Activated naive CD4-positive, alpha-beta T cell (primary cell): ENCODE measurements at regions not wholly inside any gene's neighbourhood (a gene's known extent, or its start where the extent isn't known, plus 50 kb on each side); places are given as distances from the start of the nearest gene placed in this dataset.
"Not testable (repeated sequence)": the region's sequence is repeated elsewhere in the genome, so short reads cannot be mapped to it uniquely, and the experiment has no call there.

Experiments
- DNase-seq, 4 experiments: peaks; one replicate each; lab custom pipeline; 2025; lab: John Stamatoyannopoulos, UW

DNA sequence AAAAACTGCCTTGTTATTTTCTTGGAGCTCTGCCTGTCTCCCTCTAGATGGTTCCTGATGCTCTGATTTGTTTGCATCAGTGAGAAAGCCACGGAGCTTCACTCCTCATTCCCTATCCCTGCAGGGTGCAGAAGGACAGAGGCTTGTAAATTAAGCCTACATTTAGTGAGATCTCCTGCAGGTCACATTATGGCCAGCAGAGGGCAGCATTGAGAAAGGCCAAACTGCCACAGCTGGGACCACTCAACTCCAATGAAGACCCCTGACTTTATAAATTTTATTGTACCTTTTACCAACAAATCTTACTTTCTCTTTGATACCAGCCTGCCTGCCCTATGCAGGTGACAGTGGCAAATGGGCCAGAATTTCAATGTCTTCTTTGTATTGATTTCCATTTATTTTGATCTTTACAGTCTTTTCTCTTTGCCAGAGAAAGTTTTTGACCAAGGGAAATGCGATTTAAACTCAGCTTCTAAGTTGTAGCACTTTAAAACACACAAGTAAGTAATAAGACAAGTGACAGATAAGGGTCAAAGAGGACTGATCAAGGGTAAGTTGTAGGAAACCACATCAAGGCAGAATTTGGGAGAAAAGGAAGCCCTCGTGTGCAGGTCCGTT, 1029.1 kb upstream of the KLHL29 start:
- DNase-seq = peak in 1 of 4 experiments; percentile 5

DNA sequence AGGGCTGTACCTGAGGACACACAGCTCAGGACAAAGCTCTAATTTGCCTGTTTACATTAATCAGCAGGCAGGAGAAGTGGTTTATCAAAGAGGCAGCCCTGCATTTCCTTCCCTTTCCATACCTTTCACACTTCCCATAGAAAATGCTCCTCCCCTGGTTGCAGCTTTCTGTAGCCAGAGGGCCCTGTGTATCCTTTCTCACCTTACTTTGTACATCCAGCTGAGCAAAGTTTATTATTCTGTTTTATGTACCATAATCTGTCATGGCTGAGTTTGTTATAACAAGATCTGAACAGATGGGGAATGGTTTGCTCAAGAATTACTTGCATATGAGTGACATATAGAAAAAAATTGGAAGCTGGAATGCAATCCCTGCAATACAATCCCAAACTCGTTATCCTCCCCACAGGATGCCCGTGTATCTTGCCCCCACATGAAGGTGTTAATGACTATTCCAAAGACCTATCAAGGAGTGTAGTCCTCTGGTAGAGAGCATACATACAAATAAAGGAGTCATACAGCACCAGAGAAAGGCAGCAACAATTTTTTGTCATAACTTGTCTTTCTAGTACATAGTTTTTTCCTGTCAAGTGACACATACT, 1025.8 kb upstream of the KLHL29 start:
- no peak for DNase-seq

DNA sequence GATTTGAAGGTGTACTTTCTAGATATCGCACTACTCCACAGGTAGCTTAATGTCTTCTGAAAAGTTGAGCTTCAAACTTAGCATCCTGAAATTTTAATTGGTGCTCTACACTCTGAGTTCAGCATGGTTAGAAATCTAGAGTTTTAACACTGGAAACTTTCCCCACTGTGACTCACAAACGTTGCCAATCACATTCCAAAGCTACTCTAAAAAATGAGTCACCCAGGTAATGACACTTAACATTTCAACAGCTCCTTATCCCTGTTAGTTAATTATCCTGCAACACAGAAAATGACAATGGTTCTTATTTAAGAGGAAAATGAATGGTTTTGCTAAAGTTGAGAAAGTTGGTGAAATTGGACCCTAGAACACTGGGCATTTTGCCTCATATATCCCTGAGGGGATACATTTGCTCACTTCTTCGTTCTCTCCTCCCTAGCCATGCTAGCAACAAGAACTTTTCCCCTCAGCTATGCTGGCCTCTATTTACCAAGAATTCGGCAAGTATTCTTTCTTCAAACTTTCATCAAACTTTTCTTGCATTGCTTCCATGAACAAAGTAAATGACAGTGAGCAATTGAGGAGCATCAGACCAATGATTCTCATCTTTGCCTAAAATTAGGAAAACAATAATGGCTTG, 1024.1 kb upstream of the KLHL29 start:
- DNase-seq = no peak

DNA sequence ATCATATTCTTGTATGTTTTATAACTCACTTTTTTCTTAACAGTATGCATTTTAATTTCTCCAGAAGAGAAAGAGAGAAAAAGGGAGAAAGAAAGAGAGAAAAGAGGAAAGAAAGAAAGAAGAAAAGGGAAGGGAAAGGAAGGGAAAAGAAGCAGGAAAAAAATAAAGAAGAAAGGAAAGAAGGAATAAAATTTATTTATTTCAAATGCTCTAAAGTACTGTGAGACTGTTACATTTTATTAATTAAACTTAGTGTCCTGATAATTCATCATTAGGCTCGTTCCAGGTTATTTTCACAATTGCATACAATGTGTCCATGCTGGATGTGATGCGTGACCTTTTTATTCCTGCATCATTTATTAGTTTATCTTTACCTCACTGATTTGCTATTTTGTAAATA, 1023.4 kb upstream of the KLHL29 start:
- DNase-seq = no peak

DNA sequence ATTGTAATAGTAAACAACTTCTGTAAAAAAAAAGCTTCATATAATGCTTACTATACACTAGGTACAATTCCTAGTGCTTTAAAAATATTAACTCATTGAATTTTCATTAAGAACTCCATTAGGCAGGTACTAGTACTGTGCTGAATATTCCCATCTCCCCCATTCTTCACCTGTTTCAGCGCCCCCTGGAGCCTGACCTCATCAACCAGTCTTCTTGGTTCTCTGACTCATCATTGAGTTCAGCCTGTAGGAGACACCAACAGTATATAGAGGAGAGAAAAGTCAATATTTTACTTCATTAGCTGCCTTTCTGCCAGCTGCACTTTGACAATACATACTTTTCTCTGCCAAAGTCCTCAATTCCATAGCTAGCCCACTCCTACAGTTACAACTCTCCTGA, 1009.9 kb upstream of the KLHL29 start:
- DNase-seq = no peak

DNA sequence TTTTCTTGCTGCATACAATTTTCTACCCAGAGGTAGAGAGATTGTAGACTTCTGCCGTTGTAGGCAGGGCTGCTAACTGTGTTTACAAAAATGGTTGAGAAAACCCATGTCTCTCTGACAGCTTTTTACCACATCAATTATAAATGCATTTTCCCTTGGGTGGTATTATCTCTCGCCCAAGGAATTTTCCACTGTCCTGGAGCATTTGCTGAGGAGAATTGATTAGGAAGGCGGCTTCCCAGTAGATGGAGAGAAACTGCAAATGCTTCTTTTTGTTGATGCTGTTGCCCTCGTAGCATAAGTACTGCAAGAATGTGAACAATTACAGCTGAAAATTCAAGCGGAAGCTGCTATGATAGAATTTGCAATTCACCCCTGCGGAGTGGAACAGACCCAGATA, 1007.7 kb upstream of the KLHL29 start:
- no peak for DNase-seq

DNA sequence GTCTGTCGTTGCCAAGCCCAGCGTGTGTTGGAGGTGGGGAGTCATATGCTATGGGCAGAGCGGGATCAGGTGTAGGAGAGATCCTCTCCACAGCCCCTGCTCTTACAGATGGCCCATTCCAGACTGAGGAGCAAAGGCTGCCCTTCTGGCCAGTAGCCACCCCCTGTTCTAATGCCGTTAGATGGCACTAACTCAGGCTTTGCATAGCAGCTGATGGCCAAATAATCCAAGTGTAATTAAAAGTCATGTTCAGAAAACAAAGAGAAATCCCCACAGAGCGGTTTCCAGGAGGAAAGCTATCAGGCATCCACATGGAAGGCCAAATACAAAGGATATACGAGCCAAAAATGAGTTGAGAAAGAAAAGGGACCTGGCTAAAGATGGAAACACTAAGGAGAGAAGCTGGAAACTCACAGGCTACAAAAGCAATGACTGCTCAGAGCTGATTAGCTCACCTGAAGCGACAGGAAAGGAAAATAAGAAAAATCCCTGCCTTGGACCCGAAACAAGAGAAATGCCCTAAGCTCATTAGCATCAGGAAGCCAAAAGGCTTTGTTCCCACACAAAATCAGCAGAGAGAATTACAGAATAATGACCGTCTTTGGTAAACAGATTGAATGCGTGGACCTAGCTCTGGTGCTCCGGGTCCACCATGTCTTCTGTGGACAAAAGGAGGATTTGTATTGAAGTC, 1002.4 kb upstream of the KLHL29 start:
- DNase-seq = no peak

DNA sequence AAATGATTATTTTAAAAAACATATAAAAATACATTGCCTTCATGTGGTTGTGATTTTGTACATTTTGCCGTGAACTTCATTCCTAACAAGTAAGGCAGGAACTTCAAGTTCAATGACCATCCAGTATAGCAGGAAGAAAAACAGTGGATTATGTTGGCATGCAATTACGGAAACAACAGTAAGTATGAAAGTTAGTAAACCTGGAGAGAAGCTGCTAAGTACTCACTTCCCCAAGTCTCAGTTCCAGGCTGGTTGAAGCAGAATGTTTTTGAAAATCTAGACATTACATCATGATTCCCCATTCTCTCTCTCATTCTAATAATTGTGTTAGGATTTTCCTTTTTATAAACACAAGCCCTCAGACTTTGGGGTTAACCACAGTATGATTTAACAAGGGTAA, 987.1 kb upstream of the KLHL29 start:
- DNase-seq = no peak

DNA sequence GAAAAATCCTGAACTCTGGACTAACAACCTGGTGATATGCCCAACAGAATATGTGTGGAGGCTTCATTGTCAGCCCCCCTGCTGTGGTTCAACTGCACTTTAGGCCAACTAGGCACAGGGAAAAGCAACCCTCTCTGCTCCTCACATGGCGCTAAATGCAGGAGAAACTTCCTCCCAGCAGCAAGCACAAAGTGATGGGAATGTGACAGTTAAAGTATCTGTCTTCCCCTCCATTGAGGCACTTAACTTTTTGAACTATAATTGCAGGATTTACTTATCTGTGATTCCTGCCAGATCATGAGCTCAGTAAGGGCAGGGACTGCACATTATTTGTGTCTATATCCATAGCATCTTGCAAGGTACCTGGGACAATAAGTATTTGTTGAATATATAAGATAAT, 981.2 kb upstream of the KLHL29 start:
- DNase-seq = no peak

DNA sequence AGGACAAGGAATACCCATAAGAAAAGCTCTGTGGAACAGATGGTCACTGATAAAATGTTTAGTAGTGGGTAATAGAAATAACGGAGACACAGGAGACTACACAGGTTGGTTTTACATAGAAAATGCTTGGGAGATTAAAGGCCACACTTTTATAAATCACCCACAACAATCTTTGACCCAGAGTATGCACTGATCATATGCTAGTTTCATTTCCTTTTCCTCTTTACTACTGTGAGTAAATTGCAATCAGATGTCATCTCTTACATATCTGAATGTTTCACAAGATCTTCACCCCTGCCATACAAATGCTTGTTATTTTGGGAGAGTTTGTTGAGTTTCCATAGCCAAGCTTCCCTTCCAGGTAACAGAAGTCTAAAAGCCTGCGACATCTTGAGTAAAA, 978.4 kb upstream of the KLHL29 start:
- no peak for DNase-seq

DNA sequence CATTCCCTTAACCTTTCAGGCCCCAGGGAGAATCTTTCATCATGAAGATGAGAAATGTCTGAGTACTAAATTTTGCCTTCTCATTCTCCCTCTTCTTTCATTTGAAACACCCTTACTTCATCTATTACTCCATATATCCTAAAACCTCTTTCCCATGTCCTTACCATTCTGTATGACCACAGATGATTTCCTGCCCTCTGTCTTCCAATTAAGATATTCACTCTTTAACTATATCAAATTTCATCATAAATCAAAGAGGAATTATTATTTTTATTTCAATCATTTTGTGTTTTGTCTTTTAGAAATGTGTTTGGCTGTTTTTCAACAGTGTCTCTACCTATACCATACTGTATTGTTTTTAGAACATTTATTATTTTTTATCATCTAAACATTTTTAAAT, 964.9 kb upstream of the KLHL29 start:
- no peak for DNase-seq

DNA sequence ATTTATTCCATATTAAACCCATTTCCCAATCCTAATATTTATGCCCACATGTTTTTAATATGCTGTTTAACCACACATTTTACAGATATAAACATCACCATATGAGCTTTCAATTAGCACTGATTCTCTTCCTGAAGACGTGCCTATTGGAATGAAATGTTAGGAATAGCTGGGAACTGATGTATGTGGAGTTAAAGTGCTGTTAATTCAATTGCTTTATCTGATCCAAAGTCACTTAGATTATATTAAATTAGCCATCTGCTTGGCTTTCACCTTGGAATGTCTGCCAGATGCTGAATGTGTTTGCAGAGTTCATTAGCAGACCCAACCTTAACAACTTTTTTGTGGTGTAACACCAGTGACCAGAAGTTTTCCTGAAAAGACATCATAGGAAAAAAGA, 942.9 kb upstream of the KLHL29 start:
- DNase-seq = no peak

DNA sequence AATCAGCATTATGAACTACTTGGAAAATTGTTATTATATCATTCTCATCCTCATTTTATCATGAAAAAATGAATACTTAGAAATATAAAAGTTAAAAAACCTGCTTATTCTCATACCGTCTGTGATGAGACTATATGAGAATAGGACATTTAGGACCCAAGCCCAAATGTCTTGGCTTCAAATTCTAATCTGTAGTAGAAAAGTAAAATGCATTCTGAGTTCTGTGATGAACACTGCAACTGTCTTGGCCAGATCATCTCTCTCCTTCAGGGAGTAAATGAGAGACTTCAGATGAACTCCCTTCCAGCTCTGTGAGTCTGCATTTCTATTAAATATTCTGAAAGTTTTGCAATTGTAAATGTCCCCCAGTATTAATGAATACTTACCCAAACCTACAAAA, 940.7 kb upstream of the KLHL29 start:
- DNase-seq = no peak

DNA sequence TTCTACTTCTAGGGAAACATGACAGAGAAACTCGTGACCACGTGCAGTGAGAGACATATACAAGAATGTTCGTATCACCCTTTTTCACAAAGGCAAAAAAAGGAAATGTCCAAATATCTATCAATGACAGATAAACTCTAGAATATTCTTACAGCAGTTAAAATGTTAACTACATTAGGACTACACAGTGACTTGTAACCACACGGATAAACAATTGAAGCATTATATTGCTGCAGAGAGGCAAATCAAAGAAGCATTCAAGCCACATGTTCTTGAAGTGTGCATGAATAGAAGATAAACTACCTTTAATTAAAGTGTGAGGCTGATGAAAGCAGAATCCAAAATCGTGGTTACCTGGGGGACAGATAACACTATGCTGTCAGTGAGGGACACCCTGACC, 935.3 kb upstream of the KLHL29 start:
- no peak for DNase-seq

DNA sequence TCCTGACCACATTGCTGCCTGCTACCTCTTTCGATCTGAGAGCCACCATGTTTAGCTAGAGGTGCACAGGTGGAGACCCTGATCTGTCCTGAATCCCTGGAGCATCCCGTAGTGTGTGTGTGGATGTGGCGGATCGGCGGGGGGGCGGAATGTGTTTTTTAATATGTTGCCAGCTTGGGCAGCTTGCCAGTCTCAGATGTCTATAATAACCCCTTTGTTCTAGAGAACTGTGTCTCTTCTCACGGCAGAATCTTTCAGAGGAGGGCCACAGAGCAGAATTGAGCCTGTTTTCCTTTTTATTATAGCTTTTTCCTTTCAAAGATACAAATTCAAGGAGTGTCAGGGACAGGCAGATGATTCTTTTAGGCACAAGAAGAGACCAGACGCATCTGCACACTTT, 934.1 kb upstream of the KLHL29 start:
- DNase-seq = no peak

DNA sequence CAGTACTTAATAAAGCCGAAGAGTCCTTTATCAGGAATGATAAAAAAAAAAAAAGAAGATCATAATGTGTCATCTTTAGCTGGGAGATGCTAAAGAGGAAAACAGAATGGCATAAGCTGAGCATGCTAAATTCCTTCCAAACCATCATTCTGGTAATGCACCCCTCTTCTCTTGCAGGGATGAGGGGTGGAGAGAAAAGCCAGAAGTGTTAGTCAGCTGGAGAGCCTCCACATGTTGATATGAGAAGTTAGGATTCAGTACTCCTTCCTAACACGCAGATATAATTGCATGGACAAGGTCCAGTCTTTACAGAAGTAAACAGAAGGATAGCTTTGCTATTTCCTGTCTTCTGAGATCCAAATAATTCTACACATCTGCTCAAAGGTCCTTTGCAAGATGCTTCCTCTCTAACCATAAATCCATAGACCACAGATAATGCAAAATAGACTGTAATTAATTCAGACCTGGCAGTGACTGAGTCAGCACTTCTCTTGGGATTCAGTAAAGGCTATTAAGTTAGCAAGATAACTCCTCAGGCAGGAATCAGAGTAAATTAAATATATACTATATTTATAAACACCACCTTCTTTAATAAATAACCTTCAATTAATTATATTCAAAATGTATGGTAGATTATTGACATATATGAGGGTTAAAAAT, 930.0 kb upstream of the KLHL29 start:
- no peak for DNase-seq

DNA sequence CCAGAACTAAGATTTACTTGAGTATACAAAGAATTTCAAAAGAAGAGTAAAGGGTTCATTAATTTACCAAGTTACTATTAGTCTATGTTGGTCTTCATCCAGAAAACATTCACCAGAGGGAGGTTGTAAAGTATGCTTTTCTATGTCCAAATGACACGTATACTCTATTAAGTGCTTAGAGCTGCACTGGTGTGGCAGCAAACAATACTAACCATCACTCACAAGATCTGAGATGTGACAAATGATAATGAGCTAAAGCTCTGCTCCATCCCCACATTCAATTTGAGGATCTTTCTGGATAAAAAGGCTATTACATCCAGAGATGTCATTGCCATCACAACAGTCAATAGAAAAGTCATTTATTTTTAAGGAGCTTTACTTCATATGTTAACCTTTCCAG, 926.5 kb upstream of the KLHL29 start:
- DNase-seq = no peak

DNA sequence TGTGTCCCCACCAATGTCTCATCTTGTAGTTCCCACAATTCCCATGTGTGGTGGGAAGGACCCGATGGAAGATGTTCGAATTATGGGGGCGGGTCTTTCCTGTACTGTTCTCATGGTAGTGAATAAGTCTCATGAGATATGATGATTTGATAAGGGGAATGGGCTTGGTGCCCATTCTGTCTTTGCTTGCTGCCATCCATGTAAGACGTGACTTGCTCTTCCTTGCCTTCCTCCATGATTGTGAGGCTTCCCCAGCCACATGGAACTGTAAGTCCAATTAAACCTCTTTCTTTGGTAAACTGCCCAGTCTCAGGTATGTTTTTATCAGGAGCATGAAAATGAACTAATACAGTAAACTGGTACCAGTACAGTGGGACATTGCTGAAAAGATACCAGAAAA, 909.9 kb upstream of the KLHL29 start:
- not testable (repeated sequence) for DNase-seq

DNA sequence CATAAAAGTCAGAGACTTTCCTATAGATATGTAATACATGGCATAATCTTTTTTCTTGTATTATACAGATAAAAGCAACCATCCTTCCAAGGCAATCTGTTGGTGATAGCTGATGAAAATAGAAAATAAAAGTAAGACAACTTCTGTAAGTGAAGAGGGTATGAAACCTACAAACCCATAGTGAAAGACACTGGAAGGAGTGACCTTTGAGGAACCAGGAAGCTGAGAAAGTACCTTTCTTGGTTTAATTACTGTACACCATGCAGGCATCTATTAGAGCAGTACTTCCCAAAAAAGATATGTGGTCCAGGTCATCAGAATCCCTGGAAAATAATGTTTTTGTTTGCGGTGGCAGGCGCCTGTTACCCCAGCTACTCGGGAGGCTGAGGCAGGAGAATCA, 906.6 kb upstream of the KLHL29 start:
- no peak for DNase-seq

DNA sequence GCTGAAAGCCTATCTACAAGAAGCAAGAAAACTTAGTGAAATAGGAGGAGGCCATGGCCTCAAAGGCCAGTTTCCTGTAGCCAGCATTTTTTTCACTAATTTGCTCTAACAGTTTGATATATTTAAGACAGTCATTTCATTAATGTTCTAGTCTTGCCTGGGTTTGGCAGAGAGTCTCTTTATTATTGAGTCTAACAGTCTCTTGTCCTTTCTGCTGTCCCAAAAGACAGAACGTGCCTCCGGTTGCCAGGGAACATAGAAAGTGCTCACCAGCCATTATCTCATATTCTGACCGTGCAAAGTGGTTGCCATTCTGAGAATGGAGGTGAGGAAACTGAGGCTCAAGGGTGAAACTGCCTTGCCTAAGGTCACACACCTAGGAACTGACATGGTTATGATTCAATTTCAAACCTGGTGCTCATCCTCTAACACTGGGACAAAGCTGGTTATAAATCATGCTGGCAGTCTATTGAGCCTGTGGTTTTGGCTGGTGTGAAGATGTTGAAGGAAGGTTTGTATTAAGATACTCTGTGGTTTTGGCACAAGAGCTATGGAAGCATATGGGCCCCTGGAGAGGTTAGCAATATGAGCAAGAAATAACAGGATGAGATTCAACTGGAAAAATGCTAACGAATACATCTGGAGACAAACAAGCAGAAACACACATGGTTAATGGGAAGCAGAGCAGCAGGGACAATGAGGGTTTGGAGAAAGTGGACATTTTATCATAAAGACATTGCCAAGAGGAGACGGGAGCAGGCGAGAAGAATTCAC, 903.3 kb upstream of the KLHL29 start:
- no peak for DNase-seq

DNA sequence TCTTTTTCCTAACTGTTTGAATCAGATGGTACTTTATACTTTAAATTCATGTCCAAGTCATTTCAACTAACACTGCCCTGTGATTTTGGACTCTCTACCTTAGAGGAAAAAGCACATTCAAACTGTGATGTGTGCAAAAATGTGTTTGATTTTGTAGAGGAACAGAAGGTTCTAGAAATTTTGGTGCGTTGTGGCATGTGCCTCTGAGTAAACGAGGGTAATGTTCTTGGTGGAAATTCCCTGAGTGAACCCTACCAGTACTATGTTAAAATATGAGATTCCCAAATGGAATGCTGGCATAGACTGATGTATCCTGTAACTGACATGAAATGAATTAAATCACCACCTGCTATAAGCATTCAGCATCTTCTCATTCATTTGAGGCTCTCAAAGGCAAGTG, 901.9 kb upstream of the KLHL29 start:
- no peak for DNase-seq

DNA sequence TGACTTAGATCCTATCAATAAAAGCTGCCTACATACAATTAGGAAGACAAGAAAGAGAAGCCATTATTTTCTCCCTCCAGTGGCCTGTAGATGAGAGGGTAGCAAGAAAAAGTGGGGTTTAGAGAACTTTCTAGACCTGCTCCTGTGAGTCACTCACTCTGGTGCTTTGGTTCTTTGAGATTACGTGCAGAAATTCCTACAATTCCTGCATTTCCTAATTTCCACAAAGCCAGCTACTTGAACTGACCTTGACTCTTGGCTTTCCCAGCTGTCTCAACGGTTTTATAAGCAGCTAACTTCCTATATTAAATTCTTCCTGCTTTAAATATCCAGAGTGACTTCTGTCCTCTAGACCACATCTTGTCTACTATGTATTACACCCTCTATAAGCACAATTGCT, 899.5 kb upstream of the KLHL29 start:
- DNase-seq = no peak
